ENCODE measurements at regions not wholly inside any gene's neighbourhood (a gene's known extent, or its start where the extent isn't known, plus 50 kb on each side); places are given as distances from the start of the nearest gene placed in this dataset.

- TF ChIP-seq CTCF (conservative IDR thresholded peaks at IDR 0.05; ENCODE audit: low read depth, low read length) (no peak), POLR2A (IDR thresholded peaks at IDR 0.05; ENCODE audit: low read depth, low read length) (no peak), MAFK (IDR thresholded peaks at IDR 0.05; ENCODE audit: low read depth, low read length) (no peak), RCOR1 (IDR thresholded peaks at IDR 0.05; ENCODE audit: insufficient replicate concordance, low read length) (no peak), RAD21 (IDR thresholded peaks at IDR 0.05; ENCODE audit: low read length) (no peak), SMC3 (IDR thresholded peaks at IDR 0.05; ENCODE audit: low read depth, low read length) (no peak), CHD1 (IDR thresholded peaks at IDR 0.05; ENCODE audit: low read depth, low read length) (no peak), NFE2L2 (IDR thresholded peaks at IDR 0.05; ENCODE audit: low read depth, low read length) (no peak), BHLHE40 (IDR thresholded peaks at IDR 0.05; ENCODE audit: low read depth, low read length) (no peak)
These were observed 82.5 kb upstream of the SLC1A3 start for GRCh38 chr5:36523926-36524325.

Measured in IMR-90 (cell line).